Activated T-cell treated with anti-CD3 and anti-CD28 coated beads, Interleukin-2, amount 50 U/mL, for 72 hours (primary cell): ENCODE measurements at regions not wholly inside any gene's neighbourhood (a gene's known extent, or its start where the extent isn't known, plus 50 kb on each side); places are given as distances from the start of the nearest gene placed in this dataset.

Experiments used
- ATAC-seq, 2 donors: fragments of 150-1000 bp; cut with Tn5 transposase; replicated peaks in 1 of 2; 2 replicates each; pipeline ENCODE4 v1.10.0; 2021; ENCODE audit warnings: moderate library complexity in 2 of 2, mild to moderate bottlenecking in 1 of 2
- DNase-seq, 2 donors: peaks; one replicate each; pipeline ENCODE4 v3.0.0; 2021 to 2022; ENCODE audit warnings: mixed read lengths in 1 of 2
- H3K27ac Mint-ChIP-seq: one replicate; pipeline ENCODE4 v1.8.0; 2022; ENCODE audit warnings: mild to moderate bottlenecking, moderate library complexity, mixed read lengths
- H3K27me3 Mint-ChIP-seq: one replicate; pipeline ENCODE4 v1.8.0; 2022; ENCODE audit warnings: low read depth, mixed read lengths
- H3K36me3 Mint-ChIP-seq, 2 donors: one replicate each; pipeline ENCODE4 v1.8.0; 2022; ENCODE audit warnings: mixed read lengths in 2 of 2, mild to moderate bottlenecking in 1 of 2; ENCODE audit not compliant: insufficient read depth in 2 of 2
- H3K4me1 Mint-ChIP-seq: one replicate; pipeline ENCODE4 v1.8.0; 2022; ENCODE audit warnings: low read depth, mixed read lengths
- H3K4me3 Mint-ChIP-seq, 2 donors: one replicate each; pipeline ENCODE4 v1.8.0; 2022; ENCODE audit warnings: mild to moderate bottlenecking in 2 of 2, mixed read lengths in 2 of 2, moderate library complexity in 2 of 2
- H3K9me3 Mint-ChIP-seq, 2 donors: one replicate each; pipeline ENCODE4 v1.8.0; 2022; ENCODE audit warnings: mixed read lengths in 2 of 2

- Mint-ChIP-seq H3K27ac (no peak overlapping the region), H3K36me3 (no peaks in the 10 kb centered on the region), H3K27me3 (peaks cover 13% of the 10 kb centered on the region), H3K4me1 (no peaks in the 10 kb centered on the region), H3K4me3 (no peak overlapping the region), H3K9me3 (peaks cover 0 to 3% of the 10 kb centered on the region in 2 donors)
- ATAC-seq (no peak), DNase-seq (no peak)
Observed at GRCh38 chr9:79257228-79257781, 314.5 kb upstream of the TLE4 start.

GRCh38 chr9:79257790-79258351 lies 313.9 kb upstream of the TLE4 start:
- Mint-ChIP-seq H3K27me3 (peaks cover 12% of the 10 kb centered on the region), H3K4me3 (no peak overlapping the region), H3K27ac (no peak overlapping the region), H3K4me1 (no peaks in the 10 kb centered on the region), H3K9me3 (peaks cover 3 to 4% of the 10 kb centered on the region in 2 donors), H3K36me3 (peaks cover 0 to under 1% of the 10 kb centered on the region in 2 donors)
- DNase-seq (no peak), ATAC-seq (no peak)

- Mint-ChIP-seq H3K27me3 (peaks cover 27% of the 10 kb centered on the region), H3K27ac (no peak overlapping the region), H3K36me3 (peaks cover 2 to 4% of the 10 kb centered on the region in 2 donors), H3K9me3 (peaks cover 5 to 7% of the 10 kb centered on the region in 2 donors), H3K4me3 (no peak overlapping the region), H3K4me1 (no peaks in the 10 kb centered on the region)
- ATAC-seq: no peak
- no peak for DNase-seq
Observed at GRCh38 chr9:79259858-79260257, 311.9 kb upstream of the TLE4 start.

GRCh38 chr9:79263628-79264027 lies 308.1 kb upstream of the TLE4 start:
- Mint-ChIP-seq H3K9me3 (peaks cover 5 to 7% of the 10 kb centered on the region in 2 donors), H3K27me3 (peaks cover 31% of the 10 kb centered on the region), H3K4me1 (no peaks in the 10 kb centered on the region), H3K27ac (no peak overlapping the region), H3K36me3 (peaks cover 2 to 4% of the 10 kb centered on the region in 2 donors), H3K4me3 (no peak overlapping the region)
- no peak for DNase-seq
- no peak for ATAC-seq

- Mint-ChIP-seq H3K27ac (no peak overlapping the region), H3K4me1 (no peaks in the 10 kb centered on the region), H3K27me3 (peaks cover 31% of the 10 kb centered on the region), H3K4me3 (no peak overlapping the region), H3K9me3 (peaks cover 5 to 7% of the 10 kb centered on the region in 2 donors), H3K36me3 (peaks cover 2 to 4% of the 10 kb centered on the region in 2 donors)
- no peak for ATAC-seq
- DNase-seq: no peak
Observed at GRCh38 chr9:79264041-79264440, 307.7 kb upstream of the TLE4 start.

- Mint-ChIP-seq H3K4me1 (no peaks in the 10 kb centered on the region), H3K4me3 (no peak overlapping the region), H3K9me3 (peaks cover 5 to 7% of the 10 kb centered on the region in 2 donors), H3K27me3 (peaks cover 30% of the 10 kb centered on the region), H3K36me3 (peaks cover 2 to 4% of the 10 kb centered on the region in 2 donors), H3K27ac (no peak overlapping the region)
- ATAC-seq (no peak), DNase-seq (no peak)
Observed at GRCh38 chr9:79264511-79265355, 307.0 kb upstream of the TLE4 start.

GRCh38 chr9:79266986-79267385 lies 304.8 kb upstream of the TLE4 start:
- Mint-ChIP-seq H3K4me3 (no peak overlapping the region), H3K36me3 (peaks cover 2 to 4% of the 10 kb centered on the region in 2 donors), H3K27me3 (peaks cover 24% of the 10 kb centered on the region), H3K9me3 (peaks cover 4 to 5% of the 10 kb centered on the region in 2 donors), H3K27ac (no peak overlapping the region), H3K4me1 (no peaks in the 10 kb centered on the region)
- DNase-seq: no peak
- no peak for ATAC-seq

- Mint-ChIP-seq H3K4me1 (no peaks in the 10 kb centered on the region), H3K27me3 (peaks cover 15% of the 10 kb centered on the region), H3K4me3 (no peak overlapping the region), H3K36me3 (no peaks in the 10 kb centered on the region), H3K27ac (no peak overlapping the region), H3K9me3 (no peaks in the 10 kb centered on the region)
- DNase-seq (no peak), ATAC-seq (no peak)
Observed at GRCh38 chr9:79268806-79269205, 303.0 kb upstream of the TLE4 start.

- no peak overlapping the region for H3K27ac Mint-ChIP-seq
- H3K36me3 Mint-ChIP-seq: no peaks in the 10 kb centered on the region
- no peaks in the 10 kb centered on the region for H3K4me1 Mint-ChIP-seq
- no peak overlapping the region for H3K4me3 Mint-ChIP-seq
- no peak for DNase-seq
- no peaks in the 10 kb centered on the region for H3K9me3 Mint-ChIP-seq
- H3K27me3 Mint-ChIP-seq: no peaks in the 10 kb centered on the region
- ATAC-seq: no peak
Observed at GRCh38 chr9:79273311-79273710, 298.5 kb upstream of the TLE4 start.

- H3K4me3 Mint-ChIP-seq: no peak overlapping the region
- no peaks in the 10 kb centered on the region for H3K9me3 Mint-ChIP-seq
- H3K27me3 Mint-ChIP-seq: no peaks in the 10 kb centered on the region
- ATAC-seq (no peak), DNase-seq (no peak)
- H3K36me3 Mint-ChIP-seq: no peaks in the 10 kb centered on the region
- H3K27ac Mint-ChIP-seq: no peak overlapping the region
- H3K4me1 Mint-ChIP-seq: no peaks in the 10 kb centered on the region
Observed at GRCh38 chr9:79279356-79279755, 292.4 kb upstream of the TLE4 start.

GRCh38 chr9:79280691-79281090 lies 291.1 kb upstream of the TLE4 start:
- H3K27ac Mint-ChIP-seq: no peak overlapping the region
- no peak for ATAC-seq
- H3K9me3 Mint-ChIP-seq: no peaks in the 10 kb centered on the region
- H3K27me3 Mint-ChIP-seq: no peaks in the 10 kb centered on the region
- H3K4me3 Mint-ChIP-seq: no peak overlapping the region
- H3K4me1 Mint-ChIP-seq: no peaks in the 10 kb centered on the region
- DNase-seq: no peak
- no peaks in the 10 kb centered on the region for H3K36me3 Mint-ChIP-seq

- no peaks in the 10 kb centered on the region for H3K4me1 Mint-ChIP-seq
- DNase-seq (no peak), ATAC-seq (no peak)
- H3K27ac Mint-ChIP-seq: no peak overlapping the region
- no peaks in the 10 kb centered on the region for H3K9me3 Mint-ChIP-seq
- H3K36me3 Mint-ChIP-seq: no peaks in the 10 kb centered on the region
- H3K4me3 Mint-ChIP-seq: no peak overlapping the region
- no peaks in the 10 kb centered on the region for H3K27me3 Mint-ChIP-seq
Observed at GRCh38 chr9:79284081-79284480, 287.7 kb upstream of the TLE4 start.

GRCh38 chr9:79286992-79287707 lies 284.6 kb upstream of the TLE4 start:
- no peak overlapping the region for H3K4me3 Mint-ChIP-seq
- H3K27ac Mint-ChIP-seq: no peak overlapping the region
- H3K4me1 Mint-ChIP-seq: no peaks in the 10 kb centered on the region
- H3K9me3 Mint-ChIP-seq: no peaks in the 10 kb centered on the region
- H3K36me3 Mint-ChIP-seq: no peaks in the 10 kb centered on the region
- ATAC-seq: no peak
- H3K27me3 Mint-ChIP-seq: no peaks in the 10 kb centered on the region
- no peak for DNase-seq
